H1 (cell line): ENCODE measurements at regions not wholly inside any gene's neighbourhood (a gene's known extent, or its start where the extent isn't known, plus 50 kb on each side); places are given as distances from the start of the nearest gene placed in this dataset.

ENCODE experiments used
- CBX8 ChIP-seq: fragments of 300-800, 300-1000 bp; sonication (generic); IDR thresholded peaks from 2 replicates; pipeline ENCODE4 v1.7.1; 2016; ENCODE audit warnings: low read depth, low read length, borderline replicate concordance
- CHD1 ChIP-seq: IDR thresholded peaks from 2 replicates; pipeline ENCODE4 v1.6.1; 2012; ENCODE audit warnings: low read depth, low read length, improper control_type of control experiment
- JUN ChIP-seq: IDR thresholded peaks from 2 replicates; pipeline ENCODE4 v1.6.1; 2011; ENCODE audit warnings: low read depth, mild to moderate bottlenecking, improper control_type of control experiment, low read length
- KDM1A ChIP-seq: fragments of 200-600, 300-600 bp; sonication (generic); IDR thresholded peaks from 2 replicates; pipeline ENCODE4 v1.7.1; 2016; ENCODE audit warnings: mild to moderate bottlenecking, low read length, borderline replicate concordance
- SP1 ChIP-seq: IDR thresholded peaks from 2 replicates; pipeline ENCODE4 v1.6.1; 2011; ENCODE audit warnings: low read depth, low read length

DNA sequence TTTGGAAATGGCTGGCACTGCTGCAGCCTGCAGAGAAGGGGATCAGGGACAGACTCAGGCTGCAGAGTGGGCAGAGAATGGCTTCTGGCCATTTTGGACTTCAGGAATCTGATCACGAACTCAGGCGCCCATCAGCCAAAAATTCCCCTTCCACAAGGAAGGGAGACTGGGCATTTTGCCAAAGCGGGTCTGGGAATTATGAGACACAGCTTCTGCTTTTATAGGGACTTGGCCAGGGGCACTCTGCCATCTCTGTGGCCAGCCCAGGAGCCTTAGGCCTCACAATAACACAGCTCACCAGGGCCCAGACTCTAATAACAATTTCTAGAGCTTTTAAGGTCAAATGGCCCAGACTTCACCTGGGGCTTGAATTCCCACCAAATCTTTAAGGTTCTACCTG, 74.7 kb downstream of the CHST1 start (continued):
- TF ChIP-seq CBX8 (no peak), CHD1 (no peak), KDM1A (no peak), SP1 (no peak), JUN (no peak)
